ENCODE measurements at regions not wholly inside any gene's neighbourhood (a gene's known extent, or its start where the extent isn't known, plus 50 kb on each side); places are given as distances from the start of the nearest gene placed in this dataset.

- TF ChIP-seq TAF1 (IDR thresholded peaks at IDR 0.05; ENCODE audit: borderline replicate concordance, low read depth, low read length) = no peak
- TF ChIP-seq POLR2AphosphoS5 (IDR thresholded peaks at IDR 0.05; ENCODE audit: low read depth, low read length) = no peak
- TF ChIP-seq POLR2A (IDR thresholded peaks at IDR 0.05; ENCODE audit: low read depth, low read length) = no peak
- DNase-seq (ENCODE audit: insufficient read length) = no peak
- FAIRE-seq = no peak
Observed at GRCh38 chr2:208927867-208928266, 496.0 kb upstream of the MAP2 start.

GRCh38 chr2:208929139-208929864 lies 494.5 kb upstream of the MAP2 start:
- FAIRE-seq (no peak), DNase-seq (ENCODE audit: insufficient read length) (no peak)
- TF ChIP-seq POLR2AphosphoS5 (IDR thresholded peaks at IDR 0.05; ENCODE audit: low read depth, low read length) (no peak), TAF1 (IDR thresholded peaks at IDR 0.05; ENCODE audit: borderline replicate concordance, low read depth, low read length) (no peak), POLR2A (IDR thresholded peaks at IDR 0.05; ENCODE audit: low read depth, low read length) (no peak)

GRCh38 chr2:208929894-208930427 lies 493.9 kb upstream of the MAP2 start:
- no peak for FAIRE-seq
- no peak for TF ChIP-seq POLR2AphosphoS5 (IDR thresholded peaks at IDR 0.05; ENCODE audit: low read depth, low read length)
- no peak for TF ChIP-seq POLR2A (IDR thresholded peaks at IDR 0.05; ENCODE audit: low read depth, low read length)
- TF ChIP-seq TAF1 (IDR thresholded peaks at IDR 0.05; ENCODE audit: borderline replicate concordance, low read depth, low read length) = no peak
- DNase-seq (ENCODE audit: insufficient read length) = no peak

- no peak for TF ChIP-seq POLR2AphosphoS5 (IDR thresholded peaks at IDR 0.05; ENCODE audit: low read depth, low read length)
- TF ChIP-seq TAF1 (IDR thresholded peaks at IDR 0.05; ENCODE audit: borderline replicate concordance, low read depth, low read length) = no peak
- no peak for TF ChIP-seq POLR2A (IDR thresholded peaks at IDR 0.05; ENCODE audit: low read depth, low read length)
- DNase-seq (ENCODE audit: insufficient read length) (no peak), FAIRE-seq (no peak)
Observed at GRCh38 chr2:208935531-208935930, 488.3 kb upstream of the MAP2 start.

GRCh38 chr2:208937521-208937920 lies 486.3 kb upstream of the MAP2 start:
- FAIRE-seq = no peak
- TF ChIP-seq POLR2A (IDR thresholded peaks at IDR 0.05; ENCODE audit: low read depth, low read length) (no peak), POLR2AphosphoS5 (IDR thresholded peaks at IDR 0.05; ENCODE audit: low read depth, low read length) (no peak), TAF1 (IDR thresholded peaks at IDR 0.05; ENCODE audit: borderline replicate concordance, low read depth, low read length) (no peak)
- DNase-seq (ENCODE audit: insufficient read length) = no peak

- DNase-seq (ENCODE audit: insufficient read length) (no peak), FAIRE-seq (no peak)
- TF ChIP-seq POLR2A (IDR thresholded peaks at IDR 0.05; ENCODE audit: low read depth, low read length) (no peak), TAF1 (IDR thresholded peaks at IDR 0.05; ENCODE audit: borderline replicate concordance, low read depth, low read length) (no peak), POLR2AphosphoS5 (IDR thresholded peaks at IDR 0.05; ENCODE audit: low read depth, low read length) (no peak)
Observed at GRCh38 chr2:208939852-208940251, 484.0 kb upstream of the MAP2 start.

- FAIRE-seq (no peak), DNase-seq (ENCODE audit: insufficient read length) (no peak)
- TF ChIP-seq POLR2AphosphoS5 (IDR thresholded peaks at IDR 0.05; ENCODE audit: low read depth, low read length) (no peak), POLR2A (IDR thresholded peaks at IDR 0.05; ENCODE audit: low read depth, low read length) (no peak), TAF1 (IDR thresholded peaks at IDR 0.05; ENCODE audit: borderline replicate concordance, low read depth, low read length) (no peak)
Observed at GRCh38 chr2:208945719-208946256, 478.1 kb upstream of the MAP2 start.

GRCh38 chr2:208948073-208948472 lies 475.8 kb upstream of the MAP2 start:
- FAIRE-seq (no peak), DNase-seq (ENCODE audit: insufficient read length) (no peak)
- TF ChIP-seq TAF1 (IDR thresholded peaks at IDR 0.05; ENCODE audit: borderline replicate concordance, low read depth, low read length) = no peak
- TF ChIP-seq POLR2AphosphoS5 (IDR thresholded peaks at IDR 0.05; ENCODE audit: low read depth, low read length) = no peak
- TF ChIP-seq POLR2A (IDR thresholded peaks at IDR 0.05; ENCODE audit: low read depth, low read length) = no peak

- DNase-seq (ENCODE audit: insufficient read length) = no peak
- FAIRE-seq = no peak
- TF ChIP-seq TAF1 (IDR thresholded peaks at IDR 0.05; ENCODE audit: borderline replicate concordance, low read depth, low read length) (no peak), POLR2AphosphoS5 (IDR thresholded peaks at IDR 0.05; ENCODE audit: low read depth, low read length) (no peak), POLR2A (IDR thresholded peaks at IDR 0.05; ENCODE audit: low read depth, low read length) (no peak)
Observed at GRCh38 chr2:208970070-208970469, 453.8 kb upstream of the MAP2 start.

GRCh38 chr2:208977582-208977981 lies 446.3 kb upstream of the MAP2 start:
- DNase-seq (ENCODE audit: insufficient read length) (no peak), FAIRE-seq (no peak)
- TF ChIP-seq TAF1 (IDR thresholded peaks at IDR 0.05; ENCODE audit: borderline replicate concordance, low read depth, low read length) (no peak), POLR2AphosphoS5 (IDR thresholded peaks at IDR 0.05; ENCODE audit: low read depth, low read length) (no peak), POLR2A (IDR thresholded peaks at IDR 0.05; ENCODE audit: low read depth, low read length) (no peak)

GRCh38 chr2:208978946-208979345 lies 444.9 kb upstream of the MAP2 start:
- FAIRE-seq (no peak), DNase-seq (ENCODE audit: insufficient read length) (no peak)
- TF ChIP-seq POLR2AphosphoS5 (IDR thresholded peaks at IDR 0.05; ENCODE audit: low read depth, low read length) (no peak), TAF1 (IDR thresholded peaks at IDR 0.05; ENCODE audit: borderline replicate concordance, low read depth, low read length) (no peak), POLR2A (IDR thresholded peaks at IDR 0.05; ENCODE audit: low read depth, low read length) (no peak)

GRCh38 chr2:208980321-208980720 lies 443.5 kb upstream of the MAP2 start:
- FAIRE-seq (no peak), DNase-seq (ENCODE audit: insufficient read length) (no peak)
- no peak for TF ChIP-seq POLR2A (IDR thresholded peaks at IDR 0.05; ENCODE audit: low read depth, low read length)
- TF ChIP-seq TAF1 (IDR thresholded peaks at IDR 0.05; ENCODE audit: borderline replicate concordance, low read depth, low read length) = no peak
- TF ChIP-seq POLR2AphosphoS5 (IDR thresholded peaks at IDR 0.05; ENCODE audit: low read depth, low read length) = no peak

Data from GM12892 (cell line).